H1 (cell line): ENCODE measurements at regions not wholly inside any gene's neighbourhood (a gene's known extent, or its start where the extent isn't known, plus 50 kb on each side); places are given as distances from the start of the nearest gene placed in this dataset.

Experiments
- CTCF ChIA-PET: fragments of 300-600 bp; sonication (Branson Sonifier 250); formaldehyde crosslinking; loops from one replicate; lab custom pipeline; 2021; ENCODE audit not compliant: partially characterized antibody; lab: Charles Lee
- POLR2A ChIA-PET: fragments of 300-600 bp; sonication (Branson Sonifier 250); formaldehyde crosslinking; loops from one replicate; lab custom pipeline; 2021; ENCODE audit warnings: inconsistent platforms; ENCODE audit not compliant: partially characterized antibody; lab: Charles Lee
- DNase-seq, 2 experiments: peaks; one replicate each; pipeline versions ENCODE4 v3.0.0 to v3.0.0-alpha.2; 2010 to 2022; ENCODE audit warnings: low spot score in 2 of 2, low read depth in 1 of 2, mixed read lengths in 1 of 2
- FAIRE-seq: peaks from 2 replicates; lab custom pipeline; 2011; peaks lifted over from hg19 to GRCh38; lab: Jason Lieb, UNC
- H2AFZ ChIP-seq: 2 replicates; pipeline ENCODE4 v1.8.1; 2012; ENCODE audit warnings: low read length, inconsistent platforms
- H2AK5ac ChIP-seq: 2 replicates; pipeline ENCODE4 v1.6.1; 2013; ENCODE audit warnings: low read depth, low read length
- H2BK120ac ChIP-seq: replicated peaks from 2 replicates; pipeline ENCODE3; 2013; ENCODE audit warnings: low read depth, low read length, inconsistent platforms
- H2BK12ac ChIP-seq: 2 replicates; pipeline ENCODE4 v1.6.1; 2013; ENCODE audit warnings: low read depth, low read length
- H2BK15ac ChIP-seq: 2 replicates; pipeline ENCODE4 v1.6.1; 2013; ENCODE audit warnings: low read length
- H2BK20ac ChIP-seq: 2 replicates; pipeline ENCODE4 v1.6.1; 2013; ENCODE audit warnings: low read length
- H2BK5ac ChIP-seq: 2 replicates; pipeline ENCODE4 v1.6.1; 2013; ENCODE audit warnings: low read depth, low read length
- H3K14ac ChIP-seq: 2 replicates; pipeline ENCODE4 v1.6.1; 2013; ENCODE audit warnings: inconsistent platforms; ENCODE audit not compliant: insufficient read length
- H3K18ac ChIP-seq: 2 replicates; pipeline ENCODE4 v1.6.1; 2013; ENCODE audit warnings: low read length; ENCODE audit errors: extremely low read depth
- H3K23ac ChIP-seq: 2 replicates; pipeline ENCODE4 v1.6.1; 2013; ENCODE audit warnings: inconsistent platforms; ENCODE audit not compliant: insufficient read length
- H3K23me2 ChIP-seq: 2 replicates; pipeline ENCODE4 v1.6.1; 2013; ENCODE audit warnings: low read depth, low read length
- H3K27ac ChIP-seq: 2 replicates; pipeline ENCODE4 v1.6.1; 2011; ENCODE audit warnings: low read depth, low read length, inconsistent platforms
- H3K27me3 ChIP-seq, 4 experiments: replicated peaks in 1 of 4; 1 replicate in 1 of 4; 2 replicates in 3 of 4; pipeline versions ENCODE4 v1.6.1 to v1.8.1; 2011 to 2013; ENCODE audit warnings: low read length in 3 of 4, mild to moderate bottlenecking in 3 of 4, inconsistent platforms in 2 of 4, mixed read lengths in 2 of 4, moderate library complexity in 1 of 4; ENCODE audit not compliant: control insufficient read depth in 3 of 4, insufficient read depth in 3 of 4; ENCODE audit errors: extremely low read depth in 1 of 4
- H3K36me3 ChIP-seq, 4 experiments: 2 replicates each; pipeline versions ENCODE4 v1.6.1 to v1.8.1; 2011 to 2013; ENCODE audit warnings: mild to moderate bottlenecking in 4 of 4, low read length in 3 of 4, moderate library complexity in 2 of 4, control low read depth in 1 of 4, inconsistent platforms in 1 of 4; ENCODE audit not compliant: insufficient read depth in 4 of 4, control insufficient read depth in 2 of 4
- H3K4ac ChIP-seq: replicated peaks from 2 replicates; pipeline ENCODE3; 2013; ENCODE audit warnings: low read length, low read depth, mixed read lengths, inconsistent platforms; ENCODE audit not compliant: insufficient read length
- H3K4me1 ChIP-seq, 4 experiments: replicated peaks in 1 of 4; 1 replicate in 1 of 4; 2 replicates in 3 of 4; pipeline versions ENCODE4 v1.6.1 to v1.8.1; 2011 to 2013; ENCODE audit warnings: low read length in 3 of 4, inconsistent platforms in 2 of 4, mixed read lengths in 1 of 4; ENCODE audit not compliant: insufficient read depth in 4 of 4, control insufficient read depth in 3 of 4
- H3K4me2 ChIP-seq, 2 experiments: 2 replicates each; pipeline versions ENCODE4 v1.6.1 to v1.8.1; 2011 to 2013; ENCODE audit warnings: low read depth in 2 of 2, low read length in 2 of 2, control low read depth in 1 of 2, inconsistent platforms in 1 of 2, mild to moderate bottlenecking in 1 of 2; ENCODE audit not compliant: insufficient read depth in 1 of 2
- H3K4me3 ChIP-seq, 4 experiments: fragments of 200-600, 300-600 bp in 1 of 4; sonication (generic), shearing (Covaris generic), sonication (Bioruptor Twin) in 1 of 4; 2 replicates each; pipeline versions ENCODE4 v1.5.1 to v1.8.1; 2011 to 2016; ENCODE audit warnings: low read length in 4 of 4, low read depth in 3 of 4, control low read depth in 2 of 4, inconsistent platforms in 2 of 4, mild to moderate bottlenecking in 2 of 4, mixed read lengths in 1 of 4, moderate library complexity in 1 of 4; ENCODE audit not compliant: insufficient read depth in 2 of 4; ENCODE audit errors: extremely low read depth in 1 of 4
- H3K56ac ChIP-seq: replicated peaks from 2 replicates; pipeline ENCODE3; 2013; ENCODE audit warnings: low read depth, mild to moderate bottlenecking, mixed read lengths, low read length, inconsistent platforms; ENCODE audit not compliant: insufficient read length
- H3K79me1 ChIP-seq: 2 replicates; pipeline ENCODE4 v1.6.1; 2013; ENCODE audit warnings: low read depth, low read length, control low read depth
- H3K79me2 ChIP-seq, 2 experiments: 2 replicates each; pipeline versions ENCODE4 v1.6.1 to v1.8.1; 2012 to 2013; ENCODE audit warnings: low read length in 2 of 2, mild to moderate bottlenecking in 2 of 2, inconsistent platforms in 1 of 2; ENCODE audit not compliant: insufficient read depth in 2 of 2, control insufficient read depth in 1 of 2
- H3K9ac ChIP-seq, 4 experiments: replicated peaks in 1 of 4; 1 replicate in 1 of 4; 2 replicates in 3 of 4; pipeline versions ENCODE4 v1.6.1 to v1.8.1; 2011 to 2013; ENCODE audit warnings: low read depth in 3 of 4, low read length in 3 of 4, control low read depth in 2 of 4, mild to moderate bottlenecking in 2 of 4, moderate library complexity in 2 of 4, inconsistent platforms in 1 of 4; ENCODE audit errors: extremely low read depth in 1 of 4
- H3K9me3 ChIP-seq, 2 experiments: 2 replicates each; pipeline versions ENCODE4 v1.6.1 to v1.8.1; 2012 to 2013; ENCODE audit warnings: mild to moderate bottlenecking in 2 of 2, moderate library complexity in 2 of 2, control low read depth in 1 of 2, inconsistent platforms in 1 of 2, low read depth in 1 of 2, low read length in 1 of 2, mixed read lengths in 1 of 2; ENCODE audit not compliant: insufficient read depth in 2 of 2
- H4K20me1 ChIP-seq, 2 experiments: replicated peaks in 1 of 2; 2 replicates each; pipeline versions ENCODE3 to v1.8.1; 2011 to 2013; ENCODE audit warnings: inconsistent platforms in 2 of 2, low read length in 2 of 2, mild to moderate bottlenecking in 1 of 2; ENCODE audit not compliant: insufficient read depth in 2 of 2, control insufficient read depth in 1 of 2
- H4K5ac ChIP-seq: 2 replicates; pipeline ENCODE4 v1.6.1; 2013; ENCODE audit warnings: low read length, low read depth, mixed read lengths, inconsistent platforms; ENCODE audit not compliant: insufficient read length
- H4K8ac ChIP-seq: 2 replicates; pipeline ENCODE4 v1.8.0; 2013; ENCODE audit warnings: mild to moderate bottlenecking, moderate library complexity, low read length, inconsistent platforms; ENCODE audit not compliant: insufficient read depth; ENCODE audit errors: extremely low read depth
- H4K91ac ChIP-seq: replicated peaks from 2 replicates; pipeline ENCODE3; 2013; ENCODE audit warnings: low read length, mixed read lengths, inconsistent platforms; ENCODE audit not compliant: insufficient read length
- ASH2L ChIP-seq: fragments of 200-600, 300-600 bp; sonication (generic); IDR thresholded peaks from one replicate; pipeline ENCODE4 v1.7.1; 2017; ENCODE audit warnings: low read length
- JUN ChIP-seq: IDR thresholded peaks from 2 replicates; pipeline ENCODE4 v1.6.1; 2011; ENCODE audit warnings: low read depth, mild to moderate bottlenecking, improper control_type of control experiment, low read length
- MAFK ChIP-seq: IDR thresholded peaks from 2 replicates; pipeline ENCODE4 v1.6.1; 2012; ENCODE audit warnings: low read depth, mild to moderate bottlenecking, improper control_type of control experiment, low read length
- POU5F1 ChIP-seq: IDR thresholded peaks from 2 replicates; pipeline ENCODE4 v1.6.1; 2011; ENCODE audit warnings: low read depth, mild to moderate bottlenecking, low read length, moderate library complexity
- RFX5 ChIP-seq: IDR thresholded peaks from 2 replicates; pipeline ENCODE4 v1.6.1; 2011; ENCODE audit warnings: low read depth, low read length, improper control_type of control experiment, borderline replicate concordance
- WGBS, 2 experiments: shearing (Covaris generic) in 1 of 2; methylation state at CpG; one replicate each; pipeline versions ENCODE4 v1.1.6 to v1.1.7; 2013 to 2015; ENCODE audit warnings: low lambda C conversion rate in 2 of 2, mixed read lengths in 2 of 2, inconsistent platforms in 1 of 2, low coverage in 1 of 2, missing lambda C conversion rate in 1 of 2; ENCODE audit not compliant: insufficient replicate concordance in 2 of 2, insufficient coverage in 1 of 2, insufficient read length in 1 of 2; ENCODE audit errors: extremely low coverage in 1 of 2, missing lambda C conversion rate in 1 of 2; 5-methylcytosine and 5-hydroxymethylcytosine counted together

GRCh38 chr12:86772696-86773095 is 516.5 kb upstream of the MGAT4C start:
- CTCF ChIA-PET, result interaction anchor here (1.2 kb wide), 1 partner anchor 645 kb away, joined by 3 read pairs; no protein-coding TSS in a partner anchor
- no peak overlapping the region for H2AFZ ChIP-seq
- 86% methylated on average over 2 of the region's 2 CpGs; no CpG with 5 or more reads in 1 of the 2 experiments for WGBS, 2 experiments

More at GRCh38 chr12:86772696-86773095, 516.5 kb upstream of the MGAT4C start:
- Histone ChIP-seq H2BK5ac (no peak overlapping the region), H2BK20ac (no peak overlapping the region), H3K27me3 (no peaks in the 10 kb centered on the region), H3K9ac (no peak overlapping the region), H3K27ac (no peak overlapping the region), H3K4me1 (peaks cover 0 to 4% (median 0%) of the 10 kb centered on the region in 4 experiments; a peak in 1 of 7 replicates), H4K20me1 (no peaks in the 10 kb centered on the region), H4K8ac (no peak overlapping the region), H3K4ac (no peak overlapping the region), H3K56ac (no peak overlapping the region), H3K14ac (no peak overlapping the region), H4K5ac (no peak overlapping the region), H3K9me3 (no peaks in the 10 kb centered on the region), H4K91ac (no peak overlapping the region), H3K23me2 (no peaks in the 10 kb centered on the region; the same call in 1 of the 2 replicates), H3K23ac (no peak overlapping the region), H2AK5ac (no peak overlapping the region), H2BK15ac (no peak overlapping the region), H3K4me3 (no peak overlapping the region), H3K36me3 (no peaks in the 10 kb centered on the region), H3K4me2 (no peak overlapping the region), H2BK12ac (no peak overlapping the region), H2BK120ac (no peak overlapping the region), H3K79me2 (no peaks in the 10 kb centered on the region), H3K18ac (no peak overlapping the region), H3K79me1 (no peaks in the 10 kb centered on the region)
- TF ChIP-seq JUN (no peak), RFX5 (no peak), ASH2L (no peak), POU5F1 (no peak), MAFK (no peak)
- POLR2A ChIA-PET, result interaction anchor here (0.6 kb wide), 1 partner anchor 853 kb away, joined by 3 read pairs; no protein-coding TSS in a partner anchor
- DNase-seq (no peak), FAIRE-seq (no peak)
